Cardiac muscle cell (in vitro differentiated cells and primary cell): ENCODE measurements at regions not wholly inside any gene's neighbourhood (a gene's known extent, or its start where the extent isn't known, plus 50 kb on each side); places are given as distances from the start of the nearest gene placed in this dataset.
"Not testable (repeated sequence)": the region's sequence is repeated elsewhere in the genome, so short reads cannot be mapped to it uniquely, and the experiment has no call there.

Source experiments
- DNase-seq, 2 donors: peaks; one replicate each; pipeline versions ENCODE4 v3.0.0 to v3.0.0-alpha.2; 2010 to 2017; ENCODE audit warnings: low read depth in 1 of 2, low spot score in 1 of 2
- H3K27ac ChIP-seq: fragments of 200-600 bp; sonication (generic); 2 replicates; pipeline ENCODE4 v1.5.1; 2016
- H3K27me3 ChIP-seq: fragments of 200-600 bp; sonication (generic); 2 replicates; pipeline ENCODE4 v1.6.0; 2016; ENCODE audit warnings: control low read depth
- H3K36me3 ChIP-seq: fragments of 200-600 bp; sonication (generic); 2 replicates; pipeline ENCODE4 v1.5.1; 2016; ENCODE audit warnings: control low read depth
- H3K4me1 ChIP-seq: fragments of 200-600 bp; sonication (generic); 2 replicates; pipeline ENCODE4 v1.8.1; 2017; ENCODE audit warnings: low read depth, mild to moderate bottlenecking, mixed run types
- H3K4me3 ChIP-seq: fragments of 200-600 bp; sonication (generic); 2 replicates; pipeline ENCODE4 v1.5.1; 2016; ENCODE audit warnings: mild to moderate bottlenecking
- H3K9me3 ChIP-seq: fragments of 200-600 bp; sonication (generic); 2 replicates; pipeline ENCODE4 v1.5.1; 2017; ENCODE audit warnings: low read depth, mild to moderate bottlenecking, control low read depth
- TF ChIP-seq, protein P1 (sequence below): IDR thresholded peaks from 2 replicates; pipeline ENCODE4 v1.5.1; 2012; ENCODE audit warnings: low read depth, mild to moderate bottlenecking, low read length

DNA sequence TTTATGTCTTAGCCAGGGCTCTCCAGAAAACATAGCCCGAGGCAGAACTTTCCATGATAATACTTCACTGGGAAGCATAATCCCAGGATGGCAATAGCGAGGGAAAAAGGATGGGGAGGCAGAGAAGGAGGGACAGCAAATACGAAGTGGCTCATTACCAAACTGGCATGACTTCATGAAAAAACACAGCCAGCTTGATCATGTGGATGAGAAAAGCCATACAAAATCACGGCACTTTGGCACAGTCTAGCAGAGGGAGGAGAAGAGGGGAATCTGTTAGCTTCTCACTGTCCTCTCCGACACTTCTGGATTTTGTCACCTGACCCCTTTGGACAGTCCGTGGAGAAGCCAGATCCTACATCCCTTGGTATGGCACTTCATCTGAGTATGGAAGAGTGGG lies 212.5 kb upstream of the GRIK2 start:
- no peaks in the 10 kb centered on the region for H3K27me3 ChIP-seq
- no peaks in the 10 kb centered on the region for H3K36me3 ChIP-seq
- TF ChIP-seq, protein P1, sequence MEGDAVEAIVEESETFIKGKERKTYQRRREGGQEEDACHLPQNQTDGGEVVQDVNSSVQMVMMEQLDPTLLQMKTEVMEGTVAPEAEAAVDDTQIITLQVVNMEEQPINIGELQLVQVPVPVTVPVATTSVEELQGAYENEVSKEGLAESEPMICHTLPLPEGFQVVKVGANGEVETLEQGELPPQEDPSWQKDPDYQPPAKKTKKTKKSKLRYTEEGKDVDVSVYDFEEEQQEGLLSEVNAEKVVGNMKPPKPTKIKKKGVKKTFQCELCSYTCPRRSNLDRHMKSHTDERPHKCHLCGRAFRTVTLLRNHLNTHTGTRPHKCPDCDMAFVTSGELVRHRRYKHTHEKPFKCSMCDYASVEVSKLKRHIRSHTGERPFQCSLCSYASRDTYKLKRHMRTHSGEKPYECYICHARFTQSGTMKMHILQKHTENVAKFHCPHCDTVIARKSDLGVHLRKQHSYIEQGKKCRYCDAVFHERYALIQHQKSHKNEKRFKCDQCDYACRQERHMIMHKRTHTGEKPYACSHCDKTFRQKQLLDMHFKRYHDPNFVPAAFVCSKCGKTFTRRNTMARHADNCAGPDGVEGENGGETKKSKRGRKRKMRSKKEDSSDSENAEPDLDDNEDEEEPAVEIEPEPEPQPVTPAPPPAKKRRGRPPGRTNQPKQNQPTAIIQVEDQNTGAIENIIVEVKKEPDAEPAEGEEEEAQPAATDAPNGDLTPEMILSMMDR = no peak
- no peak overlapping the region for H3K27ac ChIP-seq
- H3K4me1 ChIP-seq = peaks cover 22% of the 10 kb centered on the region
- no peaks in the 10 kb centered on the region for H3K9me3 ChIP-seq
- no peak overlapping the region for H3K4me3 ChIP-seq
- DNase-seq = no peak

DNA sequence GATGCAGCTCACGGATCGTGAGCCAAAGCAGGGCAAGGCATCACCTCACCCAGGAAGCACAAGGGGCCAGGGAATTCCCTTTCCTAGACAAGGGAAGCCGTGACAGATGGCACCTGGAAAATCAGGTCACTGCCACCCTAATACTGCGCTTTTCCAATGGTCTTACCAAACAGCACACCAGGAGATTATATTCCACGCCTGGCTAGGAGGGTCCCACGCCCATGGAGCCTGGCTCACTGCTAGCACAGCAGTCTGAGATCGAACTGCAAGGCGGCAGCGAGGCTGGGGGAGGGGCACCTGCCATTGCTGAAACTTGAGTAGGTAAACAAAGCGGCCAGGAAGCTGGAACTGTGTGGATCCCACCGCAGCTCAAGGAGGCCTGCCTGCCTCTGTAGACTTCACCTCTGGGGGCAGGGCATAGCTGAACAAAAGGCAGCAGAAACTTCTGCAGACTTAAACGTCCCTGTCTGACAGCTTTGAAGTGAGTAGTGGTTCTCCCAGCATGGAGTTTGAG lies 205.2 kb upstream of the GRIK2 start:
- not testable (repeated sequence) for DNase-seq, H3K36me3 ChIP-seq, H3K27me3 ChIP-seq, H3K27ac ChIP-seq, H3K9me3 ChIP-seq, H3K4me1 ChIP-seq, H3K4me3 ChIP-seq

DNA sequence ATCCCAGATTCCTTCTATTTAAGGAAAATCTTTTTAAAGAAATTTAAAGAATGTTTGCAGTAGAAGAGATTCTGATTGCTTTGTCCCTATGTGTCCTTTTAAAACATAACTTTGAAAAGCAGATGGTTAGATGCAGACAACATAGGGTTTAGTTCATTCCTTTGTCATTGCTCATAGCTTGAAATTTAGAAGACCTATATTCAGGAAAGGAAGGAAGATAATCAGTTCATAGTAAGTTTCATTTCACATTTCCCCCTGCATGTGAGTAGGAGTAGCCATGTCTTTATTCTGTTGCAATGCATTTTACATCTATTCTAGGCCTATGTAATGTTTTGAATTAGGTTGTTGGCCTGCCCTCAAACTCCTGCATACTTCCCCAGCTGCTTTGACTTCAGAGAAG lies 197.9 kb upstream of the GRIK2 start:
- H3K4me3 ChIP-seq = no peak overlapping the region
- TF ChIP-seq, protein P1 = no peak
- H3K9me3 ChIP-seq = no peaks in the 10 kb centered on the region
- H3K4me1 ChIP-seq = peaks cover 6% of the 10 kb centered on the region
- H3K27ac ChIP-seq = no peak overlapping the region
- H3K36me3 ChIP-seq = no peaks in the 10 kb centered on the region
- H3K27me3 ChIP-seq = no peaks in the 10 kb centered on the region
- DNase-seq = peak in 1 of 2 donors; percentile 77

DNA sequence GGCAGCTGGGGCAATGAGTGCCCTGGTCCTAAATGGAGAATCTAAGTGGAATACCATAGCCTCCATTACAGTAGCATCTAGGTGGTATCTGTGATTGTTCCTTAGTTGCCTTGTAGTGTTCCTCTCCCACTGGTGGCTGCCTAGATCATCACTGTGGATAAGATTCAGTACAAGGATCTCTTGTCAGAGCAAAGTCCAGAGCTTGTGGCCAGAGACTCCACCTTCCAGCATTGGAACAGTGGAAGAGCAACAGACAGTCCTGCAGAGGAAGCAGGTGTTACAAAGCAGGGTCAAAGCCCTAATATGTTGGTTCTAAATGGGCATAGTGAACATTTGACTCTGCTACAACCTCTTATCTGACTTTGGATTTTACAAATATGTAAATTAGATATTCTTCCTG lies 194.1 kb upstream of the GRIK2 start:
- H3K27me3 ChIP-seq = no peaks in the 10 kb centered on the region
- no peak overlapping the region for H3K27ac ChIP-seq
- TF ChIP-seq, protein P1 = no peak
- H3K4me3 ChIP-seq = no peak overlapping the region
- H3K9me3 ChIP-seq = no peaks in the 10 kb centered on the region
- H3K4me1 ChIP-seq = peaks cover 19% of the 10 kb centered on the region
- no peaks in the 10 kb centered on the region for H3K36me3 ChIP-seq
- no peak for DNase-seq

DNA sequence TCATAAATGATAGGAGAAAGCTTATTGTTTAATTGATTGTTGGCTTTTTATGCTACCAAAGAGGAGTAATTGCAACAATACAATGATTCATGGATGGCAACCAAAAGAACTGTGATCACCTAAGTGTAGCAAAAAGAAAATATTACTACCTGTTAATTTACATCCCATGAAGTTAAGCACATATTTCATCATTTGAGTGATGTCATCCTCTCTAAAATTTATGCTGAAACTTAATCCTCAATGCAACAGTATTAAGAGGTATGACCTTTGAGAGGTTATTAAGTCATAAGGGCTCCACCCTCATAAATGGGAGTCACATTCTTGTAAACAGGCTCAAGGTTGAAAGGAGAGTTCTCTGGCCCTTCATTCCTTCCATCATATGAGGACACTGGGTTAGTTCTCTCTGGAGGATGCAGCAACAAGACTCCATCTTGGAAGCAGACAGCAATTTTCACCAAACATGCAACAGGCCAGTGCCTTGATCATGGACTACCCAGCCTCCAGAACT lies 190.6 kb upstream of the GRIK2 start:
- H3K4me1 ChIP-seq = peaks cover 24% of the 10 kb centered on the region
- H3K4me3 ChIP-seq = no peak overlapping the region
- no peaks in the 10 kb centered on the region for H3K36me3 ChIP-seq
- H3K27ac ChIP-seq = no peak overlapping the region
- TF ChIP-seq, protein P1 = no peak
- DNase-seq = no peak
- H3K9me3 ChIP-seq = no peaks in the 10 kb centered on the region
- H3K27me3 ChIP-seq = no peaks in the 10 kb centered on the region

DNA sequence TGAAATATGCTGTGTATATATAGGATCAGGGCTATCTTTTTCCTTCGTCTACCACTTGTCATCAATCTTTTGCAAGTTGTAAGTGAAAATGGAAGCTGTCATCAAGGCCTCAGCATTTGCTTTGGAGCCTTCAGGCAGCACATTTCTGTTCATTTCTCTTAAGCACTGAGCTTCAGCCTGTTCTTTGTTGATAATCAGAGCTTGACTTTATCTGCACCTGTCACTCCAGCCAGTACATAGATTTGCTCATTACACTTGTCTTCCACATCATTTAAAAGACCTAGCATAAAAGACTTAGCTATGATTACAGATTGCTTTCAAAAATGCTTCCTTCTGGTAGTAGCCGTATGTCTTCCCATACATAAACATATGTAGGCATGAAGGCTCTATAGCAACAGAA lies 189.8 kb upstream of the GRIK2 start:
- no peaks in the 10 kb centered on the region for H3K9me3 ChIP-seq
- no peak overlapping the region for H3K4me3 ChIP-seq
- H3K36me3 ChIP-seq = no peaks in the 10 kb centered on the region
- peaks cover 24% of the 10 kb centered on the region for H3K4me1 ChIP-seq
- DNase-seq = peak in 1 of 2 donors; percentile 49
- TF ChIP-seq, protein P1 = no peak
- H3K27me3 ChIP-seq = no peaks in the 10 kb centered on the region
- peak overlapping the region; percentile 29 for H3K27ac ChIP-seq
